ENCODE measurements at regions not wholly inside any gene's neighbourhood (a gene's known extent, or its start where the extent isn't known, plus 50 kb on each side); places are given as distances from the start of the nearest gene placed in this dataset.

DNA sequence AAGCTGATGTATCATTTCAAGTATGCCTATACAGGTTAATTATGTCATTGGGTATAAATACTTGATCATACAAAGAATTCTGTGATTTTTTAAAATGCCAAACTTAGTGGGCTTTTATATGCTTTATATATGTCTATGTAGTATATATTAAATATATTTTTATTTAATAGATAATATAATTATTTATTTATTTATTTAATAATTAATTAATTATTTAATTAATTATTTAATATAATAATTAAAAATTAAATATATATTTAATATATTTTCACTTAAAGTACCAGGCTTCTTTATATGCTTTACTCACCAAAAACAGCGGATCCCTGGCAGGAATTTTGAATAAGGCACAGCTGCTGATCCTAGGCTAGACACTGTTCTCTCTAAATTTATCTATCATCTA, 687.0 kb downstream of the VGLL3 start:
- DNase-seq (ENCODE audit: low read depth in 2 of 2), result no peak

DNA sequence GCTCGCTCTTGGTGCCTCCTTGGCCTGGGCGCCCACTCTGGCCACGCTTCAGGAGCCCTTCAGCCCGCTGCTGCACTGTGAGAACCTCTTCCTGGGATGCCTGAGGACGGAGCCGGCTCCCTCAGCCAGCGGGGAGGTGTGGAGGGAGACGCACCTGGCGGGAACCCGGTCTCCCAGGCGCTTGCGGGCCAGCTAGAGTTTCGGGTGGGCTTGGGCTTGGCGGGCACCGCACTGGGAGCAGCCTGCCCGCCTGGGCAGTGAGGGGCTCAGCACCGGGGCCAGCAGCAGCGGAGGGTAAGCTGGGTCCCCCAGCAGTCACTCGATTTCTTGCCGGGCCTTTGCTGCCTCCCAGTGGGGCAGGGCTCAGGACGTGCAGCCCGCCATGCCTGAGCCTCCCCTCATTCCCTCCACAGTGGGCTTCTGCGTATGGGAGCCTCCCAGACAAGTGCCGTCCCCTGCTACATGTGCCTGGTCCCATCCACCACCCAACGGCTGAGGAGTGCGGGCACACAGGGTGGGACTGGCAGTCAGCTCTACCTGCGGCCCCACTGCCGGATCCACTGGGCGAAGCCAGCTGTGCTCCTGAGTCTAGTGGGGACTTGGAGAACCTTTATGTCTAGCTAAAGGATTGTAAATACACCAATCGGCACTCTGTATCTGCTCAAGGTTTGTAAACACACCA, 708.7 kb downstream of the VGLL3 start:
- DNase-seq (ENCODE audit: low read depth in 2 of 2), result no peak

DNA sequence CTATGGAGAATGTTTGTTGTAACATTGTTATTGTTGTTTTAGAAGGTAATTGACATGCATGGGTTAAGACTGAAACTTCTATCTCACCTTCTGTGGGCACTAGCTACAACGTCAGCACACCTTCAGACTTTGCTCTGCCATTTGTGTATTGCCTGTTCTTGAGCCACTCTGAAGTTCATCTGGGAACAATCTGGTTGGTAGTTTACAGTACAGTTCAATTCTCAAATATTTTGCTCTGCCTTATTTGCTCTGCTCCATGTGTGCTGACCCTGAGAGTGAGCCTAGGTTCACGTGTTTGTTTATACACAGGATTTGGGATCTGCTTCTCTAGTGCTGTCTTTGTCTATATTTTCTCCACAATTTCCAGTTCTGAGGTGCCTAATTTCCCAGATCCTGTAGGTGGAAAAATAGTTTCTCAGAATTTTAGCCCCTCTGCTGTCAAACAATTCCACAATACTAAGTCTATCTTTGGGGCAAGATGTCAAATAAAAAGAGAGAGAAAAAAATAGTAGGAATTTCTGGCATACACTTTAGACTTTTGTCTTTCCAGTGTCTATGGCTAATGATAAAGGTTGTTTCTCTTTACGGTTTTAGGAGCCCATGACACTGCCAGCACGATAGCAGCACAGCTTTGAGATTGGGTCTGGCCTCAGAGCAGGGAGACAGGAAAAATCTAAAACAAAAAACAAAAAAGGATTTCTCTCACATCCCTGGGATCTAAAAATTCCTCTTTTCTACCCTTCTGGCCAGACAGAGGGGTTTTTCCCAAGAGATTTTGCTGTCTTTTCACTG, 721.4 kb downstream of the VGLL3 start:
- DNase-seq (ENCODE audit: low read depth in 2 of 2), result no peak

DNA sequence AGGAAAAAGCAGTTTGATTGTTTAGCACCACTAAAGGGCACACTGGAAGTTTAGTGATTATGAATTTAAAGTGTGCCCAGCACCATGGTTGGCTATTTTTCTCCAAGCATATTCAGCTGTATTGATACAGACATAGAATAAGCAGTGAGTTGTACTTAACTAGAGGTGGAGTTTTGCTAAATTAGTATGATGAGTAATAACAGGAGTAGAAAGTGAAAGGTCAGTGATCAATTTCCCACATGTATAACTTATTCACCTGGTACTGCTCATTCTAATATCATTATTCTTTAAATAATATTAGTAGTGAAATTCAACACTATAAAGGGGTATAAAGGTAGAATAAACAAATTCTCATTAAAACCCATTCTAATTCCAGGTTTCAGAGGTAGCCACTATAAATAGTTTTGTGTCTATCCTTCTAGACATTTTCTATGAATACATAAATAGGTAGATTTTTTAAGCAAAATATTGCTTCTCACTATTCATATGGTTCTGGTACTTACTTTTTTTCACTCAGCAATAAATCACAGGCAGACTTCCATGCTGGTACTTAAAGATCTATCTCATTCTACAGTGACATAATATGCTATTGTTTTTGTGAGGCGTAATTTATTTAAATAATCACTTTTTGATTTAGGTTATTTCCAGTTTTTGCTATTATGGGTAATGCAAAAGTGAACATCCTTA, 732.9 kb downstream of the VGLL3 start:
- no peak for DNase-seq (ENCODE audit: low read depth in 2 of 2)

DNA sequence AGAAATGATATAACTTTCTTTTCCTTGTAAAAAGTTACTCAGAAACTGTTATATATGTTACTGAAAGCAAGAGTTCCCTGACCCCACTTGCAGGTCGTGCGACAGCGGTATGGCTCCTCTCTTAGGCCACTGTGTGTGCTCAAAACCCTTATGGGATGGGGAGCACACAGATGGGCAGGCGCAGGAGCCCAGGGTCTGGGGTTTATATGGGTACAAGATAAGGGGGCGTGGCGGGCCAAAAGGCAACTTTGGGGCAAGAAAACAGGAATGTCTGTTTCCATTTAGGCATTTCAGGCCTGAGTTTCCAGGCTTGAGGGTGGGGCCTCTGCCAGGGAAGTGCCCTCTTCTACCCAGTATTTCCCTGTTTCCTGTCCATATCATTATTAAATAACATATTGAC, 736.5 kb downstream of the VGLL3 start:
- no peak for DNase-seq (ENCODE audit: low read depth in 2 of 2)

DNA sequence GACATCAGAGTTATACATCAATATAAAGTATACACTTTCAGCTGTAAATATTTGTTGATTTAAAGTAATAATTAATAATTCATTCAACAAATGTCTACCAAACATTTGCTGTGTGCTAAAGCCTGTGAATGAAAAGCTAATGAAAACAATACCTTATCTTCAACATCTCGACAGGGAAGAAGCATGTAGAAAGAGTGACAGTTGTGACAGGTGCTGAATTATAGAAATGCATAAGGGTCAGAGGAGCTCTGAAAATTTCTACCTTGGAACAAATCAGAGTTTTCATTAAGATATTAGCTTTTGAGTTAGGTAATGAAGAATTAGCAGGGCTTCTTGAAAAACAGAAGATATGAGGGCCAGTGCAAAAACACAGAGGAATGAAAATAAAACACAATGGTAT, 739.2 kb downstream of the VGLL3 start:
- DNase-seq (ENCODE audit: low read depth in 2 of 2), result no peak

DNA sequence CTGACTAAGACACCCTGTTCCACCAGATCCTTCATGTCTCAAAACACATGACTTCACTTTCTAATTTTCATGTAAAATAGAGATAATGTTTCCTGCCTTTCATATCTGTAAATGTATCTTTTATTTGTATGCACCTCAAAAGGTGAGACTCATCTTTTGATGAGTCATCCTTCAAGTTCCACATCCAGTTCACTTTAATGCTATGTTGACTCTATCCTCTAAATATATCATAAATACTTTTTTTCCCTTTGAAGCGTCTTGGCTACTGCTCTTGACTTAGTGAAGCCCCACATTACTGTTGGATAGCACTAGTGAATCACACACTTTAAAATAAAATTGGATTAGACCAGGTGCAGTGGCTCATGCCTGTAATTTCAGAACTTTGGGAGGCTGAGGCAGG, 741.1 kb downstream of the VGLL3 start:
- DNase-seq (ENCODE audit: low read depth in 2 of 2), result no peak

DNA sequence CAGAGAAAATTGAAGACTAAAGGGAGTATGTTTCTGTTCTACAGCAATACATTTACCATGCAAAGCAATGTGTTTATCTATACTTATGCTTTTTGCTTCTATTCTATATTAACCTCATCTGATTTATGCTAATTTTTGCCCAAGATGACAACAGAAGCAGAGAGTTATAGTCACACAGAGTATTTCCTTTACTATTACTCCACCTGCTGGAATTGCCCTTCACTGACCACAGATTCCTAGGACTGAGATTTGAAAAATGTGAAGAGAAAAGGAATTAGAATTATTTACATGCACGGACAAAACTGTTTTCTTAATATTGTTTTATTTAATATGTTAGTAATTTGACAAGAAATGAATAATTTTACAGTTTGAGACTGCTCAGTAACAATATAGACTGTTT, 745.6 kb downstream of the VGLL3 start:
- DNase-seq (ENCODE audit: low read depth in 2 of 2), result no peak

DNA sequence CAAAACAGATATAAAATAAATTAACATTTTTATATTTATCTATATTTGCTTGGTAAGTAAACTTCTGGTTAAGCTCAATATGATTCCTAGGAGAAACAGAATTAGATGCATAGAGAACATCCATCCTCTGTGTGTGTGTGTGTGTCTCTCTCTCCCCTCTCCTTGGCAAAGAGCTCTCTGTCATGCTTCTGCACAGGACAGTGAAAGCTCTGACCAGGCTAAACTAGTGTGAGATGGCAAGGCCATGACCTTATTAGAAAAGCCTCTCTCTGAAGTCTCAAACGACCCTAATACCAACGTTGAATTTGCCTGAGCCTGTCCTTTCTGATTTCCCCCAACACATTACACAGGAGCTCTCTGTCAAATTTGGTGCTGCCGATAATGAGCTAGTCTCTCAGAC, 746.0 kb downstream of the VGLL3 start:
- no peak for DNase-seq (ENCODE audit: low read depth in 2 of 2)

DNA sequence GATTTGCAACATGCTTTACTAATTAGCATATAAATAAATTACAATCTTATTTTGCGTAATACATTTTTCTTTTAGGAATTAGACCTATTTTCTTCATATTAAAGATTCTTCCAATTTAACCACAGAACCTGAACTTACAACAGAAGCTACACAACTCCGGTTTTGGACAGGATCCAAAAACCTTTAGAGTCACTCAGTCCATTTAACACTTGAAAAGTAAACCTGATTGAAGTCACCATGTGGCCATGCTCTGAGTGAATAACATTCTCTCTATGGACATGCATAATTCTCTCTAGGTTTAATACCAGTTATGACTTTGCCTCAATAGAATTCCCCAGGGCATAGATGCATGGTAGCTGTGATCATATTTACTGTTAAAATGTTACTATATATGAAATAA, 751.0 kb downstream of the VGLL3 start:
- DNase-seq (ENCODE audit: low read depth in 2 of 2), result no peak

DNA sequence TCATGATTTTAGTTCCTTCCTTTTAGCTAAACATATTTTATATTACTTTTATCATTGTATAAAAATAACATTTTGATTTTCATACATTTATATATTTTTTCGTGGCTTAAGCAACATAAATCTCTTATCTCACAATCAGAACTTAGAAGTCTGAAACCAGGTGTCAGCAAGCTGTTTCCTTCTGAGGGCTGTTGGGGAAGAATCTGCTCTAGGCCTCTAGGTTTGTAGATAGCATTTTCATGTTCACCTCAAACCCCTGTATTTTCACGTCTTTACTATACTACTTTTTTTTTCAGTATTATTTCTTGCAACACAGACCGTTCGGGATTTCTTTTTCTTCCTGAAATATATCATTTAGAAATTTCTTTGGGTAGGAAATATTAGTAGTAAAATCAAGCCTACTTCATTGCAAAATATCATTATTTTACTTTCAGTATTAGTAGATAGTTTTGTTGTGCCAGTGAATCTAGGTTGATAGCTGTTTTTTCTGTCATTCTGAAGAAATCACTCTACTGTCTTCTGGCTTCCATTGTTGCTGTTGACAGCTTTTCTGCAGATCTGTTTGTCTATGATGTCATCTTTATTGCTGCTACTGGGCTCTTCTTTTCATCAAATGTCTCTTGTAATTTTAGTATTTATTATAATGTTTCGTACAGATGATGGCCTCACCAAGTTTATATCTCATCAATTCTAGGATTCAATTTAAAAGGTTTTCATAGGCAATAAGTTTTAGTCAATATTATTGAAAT, 756.3 kb downstream of the VGLL3 start:
- DNase-seq (ENCODE audit: low read depth in 2 of 2), result no peak

DNA sequence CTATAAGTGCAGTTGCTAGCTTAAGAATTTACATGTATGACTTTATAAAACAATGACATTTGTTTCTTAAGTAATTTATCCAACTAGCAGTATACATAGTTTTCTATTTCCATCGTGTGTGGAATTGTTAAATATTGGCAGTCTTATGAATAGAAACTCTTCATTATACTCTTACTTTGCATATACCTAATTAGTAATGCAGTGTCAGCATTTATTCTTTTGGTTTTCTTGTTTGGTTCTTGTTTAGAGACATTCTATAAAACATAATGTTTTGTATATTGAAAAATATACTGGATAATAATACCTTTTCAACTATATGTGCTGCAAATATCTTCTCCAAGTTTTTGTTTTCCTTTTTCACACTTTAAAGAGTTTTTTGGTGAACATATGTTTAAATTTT, 760.2 kb downstream of the VGLL3 start:
- no peak for DNase-seq (ENCODE audit: low read depth in 2 of 2)

DNA sequence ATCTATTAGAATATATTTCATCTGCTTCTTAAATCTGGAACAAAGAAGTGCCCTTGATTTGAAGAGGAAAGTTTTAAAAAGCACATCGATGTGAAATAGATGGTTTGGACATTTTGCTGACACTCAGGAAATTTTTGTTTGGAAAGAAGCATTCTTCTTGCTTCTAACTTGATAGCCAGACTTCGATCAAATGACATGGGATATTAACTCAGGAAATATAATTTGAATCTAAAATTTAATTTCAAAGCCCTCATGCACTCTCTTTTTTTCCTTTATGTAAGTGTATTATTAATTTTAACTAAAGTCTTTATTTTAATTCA, 761.2 kb downstream of the VGLL3 start:
- no peak for DNase-seq (ENCODE audit: low read depth in 2 of 2)

DNA sequence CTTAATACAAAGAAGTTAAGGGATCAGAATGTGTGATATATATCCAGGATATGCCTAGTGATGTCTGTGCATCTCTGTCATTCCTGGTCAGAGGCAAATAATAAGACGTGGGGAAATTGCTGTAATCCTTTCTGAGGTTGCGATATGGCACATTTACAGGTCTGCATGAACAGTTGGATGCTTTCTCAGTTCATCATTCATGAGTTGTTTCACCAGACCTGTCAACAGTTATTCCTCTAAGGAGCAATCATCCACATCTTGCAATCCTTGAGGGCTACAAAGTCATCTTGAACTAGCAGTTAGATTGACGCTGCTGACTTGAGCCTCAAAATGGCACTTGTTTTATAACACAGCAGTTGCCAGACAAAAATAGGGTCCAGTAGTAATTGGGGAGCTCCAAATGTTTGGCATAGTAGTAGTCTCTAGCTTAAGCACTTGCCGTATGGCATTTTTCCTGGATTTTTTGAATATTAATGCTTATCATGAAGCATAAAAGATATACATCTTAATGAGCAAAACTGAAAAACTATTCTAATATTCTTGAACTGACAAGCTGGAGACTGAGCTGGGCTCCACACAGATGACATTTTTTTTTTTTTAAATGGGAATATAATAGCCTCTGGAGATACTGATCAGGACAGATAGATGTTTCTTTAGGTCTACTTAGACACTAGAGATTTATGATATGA, 761.7 kb downstream of the VGLL3 start:
- no peak for DNase-seq (ENCODE audit: low read depth in 2 of 2)

DNA sequence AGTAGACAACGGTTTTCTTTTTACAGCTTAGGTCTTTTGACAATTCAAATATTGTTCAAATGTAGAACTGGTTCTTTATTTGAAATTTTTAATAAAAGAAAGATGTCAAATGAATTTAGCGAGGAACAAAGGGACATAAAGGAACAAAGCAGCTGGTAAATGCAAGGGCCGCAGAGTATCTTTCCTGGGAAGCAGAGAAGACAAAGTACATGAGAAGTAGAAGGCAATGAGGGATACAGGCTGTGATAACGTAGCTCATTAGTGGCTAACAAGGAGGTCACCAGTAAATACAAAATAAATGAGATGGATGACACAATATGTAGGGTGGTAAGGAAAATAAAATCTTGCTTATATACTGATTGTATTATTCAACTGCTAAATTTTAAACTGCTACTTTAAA, 762.8 kb downstream of the VGLL3 start:
- DNase-seq (ENCODE audit: low read depth in 2 of 2), result no peak

DNA sequence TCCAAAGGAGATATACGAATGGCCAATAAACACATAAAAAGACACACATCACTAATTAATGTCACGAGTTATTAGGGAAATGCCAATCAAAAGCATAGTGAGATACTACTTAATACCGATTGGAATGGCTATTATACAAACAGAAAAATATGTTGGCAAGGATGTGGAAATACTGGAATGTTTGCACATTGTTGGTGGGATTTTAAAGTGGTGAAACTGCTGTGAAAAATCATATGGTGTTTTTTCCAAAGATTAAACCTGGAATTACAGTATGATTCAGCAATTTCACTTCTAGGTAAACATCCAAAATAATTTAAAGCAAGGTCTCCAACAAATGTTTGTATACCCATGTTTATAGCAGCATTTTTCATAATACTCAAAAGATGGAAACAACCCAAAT, 765.5 kb downstream of the VGLL3 start:
- no peak for DNase-seq (ENCODE audit: low read depth in 2 of 2)

DNA sequence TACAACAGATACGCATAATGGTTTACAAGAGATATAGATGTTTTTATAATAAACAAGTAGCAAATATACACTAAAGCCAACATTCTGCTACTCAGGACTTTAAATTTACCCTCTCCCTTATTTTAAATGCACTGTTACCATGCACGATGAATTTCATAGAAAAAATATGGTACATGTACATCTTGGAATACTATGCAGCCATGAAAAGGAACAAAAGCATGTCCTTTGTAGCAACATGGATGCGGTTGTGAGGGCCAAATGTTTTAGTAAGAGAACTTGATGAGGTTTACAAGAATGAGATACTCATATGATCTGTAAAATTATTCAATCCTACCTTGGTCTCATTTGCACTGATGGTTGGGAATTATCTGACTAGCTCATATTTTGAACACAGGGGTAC, 769.3 kb downstream of the VGLL3 start:
- no peak for DNase-seq (ENCODE audit: low read depth in 2 of 2)

DNA sequence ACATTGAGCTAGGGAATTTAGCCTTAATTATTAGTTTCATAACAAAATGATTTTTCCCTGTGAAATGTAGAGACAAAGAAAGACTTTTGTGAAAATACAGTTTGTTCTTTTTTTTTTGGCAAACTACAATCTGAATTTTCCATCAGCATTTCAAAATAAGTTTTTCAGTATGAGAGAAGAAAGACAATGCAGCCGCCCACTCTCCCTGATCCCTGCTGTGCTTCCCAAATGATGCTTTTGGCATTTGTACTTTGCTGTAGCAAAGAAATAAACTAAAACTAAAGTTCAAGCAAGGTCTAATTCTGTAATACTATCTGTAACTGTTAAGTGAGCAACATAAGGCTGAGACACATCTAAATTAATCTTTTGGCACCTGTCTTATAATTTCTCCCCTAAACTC, 782.2 kb downstream of the VGLL3 start:
- no peak for DNase-seq (ENCODE audit: low read depth in 2 of 2)

DNA sequence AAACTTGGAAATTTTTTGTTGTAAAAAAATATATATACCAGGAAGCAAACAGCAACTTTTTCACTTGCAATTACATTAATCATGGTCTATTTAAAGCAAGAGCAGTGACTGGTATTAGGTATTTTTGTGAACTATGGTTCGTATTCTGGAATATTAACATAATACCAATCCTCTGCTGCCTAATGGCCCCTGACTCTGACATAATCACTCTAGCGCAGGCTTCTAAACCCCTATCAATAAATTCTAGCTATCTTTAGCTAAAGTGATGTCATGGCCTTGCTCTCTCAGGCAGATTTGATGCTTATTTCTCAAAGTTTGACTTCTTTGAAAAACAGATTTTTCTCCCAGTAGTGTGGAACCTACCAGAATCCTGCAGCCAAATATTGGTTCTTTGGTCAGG, 808.3 kb downstream of the VGLL3 start:
- DNase-seq (ENCODE audit: low read depth in 2 of 2), result no peak

DNA sequence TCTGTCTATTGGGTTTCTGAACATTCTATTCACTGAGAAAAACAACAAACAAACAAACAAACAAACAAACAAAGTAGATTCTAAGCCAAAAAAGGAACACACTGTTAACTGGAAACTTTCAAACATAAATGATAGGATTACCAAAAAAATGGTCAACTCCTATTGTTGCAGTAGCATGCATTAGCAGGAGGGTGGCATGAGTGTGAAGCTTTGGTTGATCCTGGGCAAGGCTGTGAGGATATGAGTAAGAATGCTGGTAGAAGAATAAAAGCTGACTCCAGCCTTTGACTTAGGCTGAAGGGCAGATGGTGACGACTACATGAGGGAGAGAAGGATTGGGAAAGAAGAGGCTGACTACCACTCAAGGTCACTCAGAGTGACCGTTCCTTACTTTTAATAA, 810.3 kb downstream of the VGLL3 start:
- DNase-seq (ENCODE audit: low read depth in 2 of 2), result no peak

DNA sequence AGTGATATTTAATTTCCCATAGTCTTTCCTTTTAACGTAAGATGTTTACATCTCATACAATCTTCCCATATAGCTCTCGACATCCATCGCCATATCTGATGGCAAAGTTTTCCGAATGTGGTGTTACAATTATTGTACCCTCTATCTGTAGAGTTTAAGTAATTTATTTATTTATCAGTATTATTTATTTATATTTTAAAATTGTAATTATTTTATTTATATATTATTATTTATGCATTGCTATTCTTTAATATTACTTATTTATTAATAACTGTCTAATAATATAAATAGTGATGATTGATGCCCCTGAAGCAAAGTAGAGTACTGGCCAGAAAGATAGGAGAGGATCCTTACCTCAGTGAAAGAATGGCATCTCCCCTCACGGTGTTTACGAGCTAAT, 812.9 kb downstream of the VGLL3 start:
- DNase-seq (ENCODE audit: low read depth in 2 of 2), result no peak

DNA sequence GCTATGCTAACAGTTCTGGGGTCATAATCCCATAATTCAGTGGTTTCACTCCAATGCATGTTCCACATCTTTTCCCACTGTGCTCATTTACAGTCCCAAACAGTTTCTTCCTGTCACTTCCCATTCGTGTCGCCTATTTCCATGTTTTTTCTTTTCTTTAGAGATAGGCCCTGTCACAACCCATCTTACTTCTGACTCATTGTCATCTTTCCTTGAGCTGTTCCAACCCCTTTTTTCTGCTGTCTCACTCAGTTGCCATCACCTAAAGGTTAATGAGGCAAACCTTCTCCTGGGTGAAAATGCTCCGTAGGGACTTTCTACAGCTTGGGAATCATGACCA, 814.5 kb downstream of the VGLL3 start:
- DNase-seq (ENCODE audit: low read depth in 2 of 2), result no peak

Measured in fibroblast of skin of left biceps (primary cell).